GM12874 (cell line): ENCODE measurements at regions not wholly inside any gene's neighbourhood (a gene's known extent, or its start where the extent isn't known, plus 50 kb on each side); places are given as distances from the start of the nearest gene placed in this dataset.
A peak's percentile ranks its signal among the peaks of the same experiment; 100 is the strongest.

Source experiments
- TF ChIP-seq, protein P1 (sequence below): IDR thresholded peaks from 2 replicates; pipeline ENCODE4 v1.5.1; 2011; ENCODE audit warnings: low read depth, mild to moderate bottlenecking, control low read depth, low read length, moderate library complexity; ENCODE audit not compliant: insufficient read depth

GRCh38 chr4:162675661-162676060, 491.0 kb downstream of the NAF1 start:
- TF ChIP-seq, protein P1, sequence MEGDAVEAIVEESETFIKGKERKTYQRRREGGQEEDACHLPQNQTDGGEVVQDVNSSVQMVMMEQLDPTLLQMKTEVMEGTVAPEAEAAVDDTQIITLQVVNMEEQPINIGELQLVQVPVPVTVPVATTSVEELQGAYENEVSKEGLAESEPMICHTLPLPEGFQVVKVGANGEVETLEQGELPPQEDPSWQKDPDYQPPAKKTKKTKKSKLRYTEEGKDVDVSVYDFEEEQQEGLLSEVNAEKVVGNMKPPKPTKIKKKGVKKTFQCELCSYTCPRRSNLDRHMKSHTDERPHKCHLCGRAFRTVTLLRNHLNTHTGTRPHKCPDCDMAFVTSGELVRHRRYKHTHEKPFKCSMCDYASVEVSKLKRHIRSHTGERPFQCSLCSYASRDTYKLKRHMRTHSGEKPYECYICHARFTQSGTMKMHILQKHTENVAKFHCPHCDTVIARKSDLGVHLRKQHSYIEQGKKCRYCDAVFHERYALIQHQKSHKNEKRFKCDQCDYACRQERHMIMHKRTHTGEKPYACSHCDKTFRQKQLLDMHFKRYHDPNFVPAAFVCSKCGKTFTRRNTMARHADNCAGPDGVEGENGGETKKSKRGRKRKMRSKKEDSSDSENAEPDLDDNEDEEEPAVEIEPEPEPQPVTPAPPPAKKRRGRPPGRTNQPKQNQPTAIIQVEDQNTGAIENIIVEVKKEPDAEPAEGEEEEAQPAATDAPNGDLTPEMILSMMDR = no peak

DNA sequence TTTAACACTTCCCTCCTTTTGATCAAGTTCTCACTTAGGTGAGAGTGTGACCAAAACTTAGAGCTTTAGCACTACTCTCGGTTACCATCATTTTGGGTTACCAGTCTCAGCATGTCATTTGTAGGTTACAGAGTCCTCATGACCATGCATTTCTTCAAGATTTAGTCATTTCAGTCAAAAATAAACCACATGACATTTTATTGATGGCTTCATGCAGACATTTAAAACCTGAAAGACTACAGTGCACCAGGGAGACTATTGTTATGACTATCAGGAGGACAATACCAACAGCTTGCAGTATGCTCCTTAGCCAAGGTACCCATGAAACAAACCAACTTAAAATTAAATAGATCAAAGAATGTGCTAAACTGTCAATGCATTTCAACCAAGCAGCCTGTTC, 498.1 kb upstream of the FSTL5 start:
- TF ChIP-seq, protein P1 = no peak

- TF ChIP-seq, protein P1 = no peak
These were observed 495.9 kb upstream of the FSTL5 start for GRCh38 chr4:162659716-162660115.

- TF ChIP-seq, protein P1 = no peak
These were observed 494.2 kb upstream of the FSTL5 start for GRCh38 chr4:162657966-162658365.

- TF ChIP-seq, protein P1 = no peak
These were observed 486.4 kb upstream of the FSTL5 start for GRCh38 chr4:162650166-162650565.

DNA sequence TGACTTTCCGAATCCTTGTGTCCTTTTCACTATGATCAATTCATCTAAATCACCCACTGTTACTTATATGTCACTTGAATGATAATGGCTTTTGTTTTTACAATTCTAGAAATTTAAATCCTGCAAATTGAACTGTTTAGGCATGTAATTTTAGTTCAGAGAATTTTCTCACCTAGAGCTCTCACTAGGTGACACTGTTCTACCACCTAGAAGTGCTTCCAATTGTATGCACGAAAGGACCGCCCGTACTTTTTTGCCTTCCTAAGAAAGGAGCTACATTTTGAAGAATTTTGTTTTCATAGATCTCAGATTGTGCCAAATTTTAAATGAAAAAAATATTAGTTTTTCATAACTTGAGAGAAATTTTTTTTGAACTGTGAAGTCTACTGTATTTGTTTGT, 481.6 kb upstream of the FSTL5 start:
- TF ChIP-seq, protein P1 = 0 out of 2 replicates have a peak, but pooled peaks have one; percentile 3

GRCh38 chr4:162644346-162644745, 480.5 kb upstream of the FSTL5 start:
- TF ChIP-seq, protein P1 = no peak

DNA sequence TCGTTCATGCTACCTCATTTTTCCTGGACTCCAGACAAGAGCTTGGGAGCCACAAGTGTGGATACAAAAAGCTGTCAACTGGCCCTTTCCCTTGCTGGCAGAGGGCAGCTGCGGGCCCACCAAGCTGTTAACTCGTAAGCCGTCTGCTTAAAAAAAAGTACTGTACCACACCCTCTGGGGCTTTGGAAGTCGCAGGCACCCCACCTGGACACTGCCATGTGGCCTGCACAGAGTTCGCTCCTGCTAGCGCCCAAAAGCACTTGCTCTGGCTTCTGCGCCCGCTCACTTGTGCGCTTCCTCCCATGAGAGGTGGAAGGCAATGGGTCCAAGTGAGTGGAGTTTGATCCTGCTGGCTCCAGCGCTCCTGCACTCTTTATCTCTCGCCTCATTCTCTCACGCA, 476.4 kb upstream of the FSTL5 start:
- TF ChIP-seq, protein P1 = no peak
